Left renal pelvis (tissue), 4 donors: ENCODE measurements at regions not wholly inside any gene's neighbourhood (a gene's known extent, or its start where the extent isn't known, plus 50 kb on each side); places are given as distances from the start of the nearest gene placed in this dataset.
"Not testable (repeated sequence)": the region's sequence is repeated elsewhere in the genome, so short reads cannot be mapped to it uniquely, and the experiment has no call there.

Experiments used
- DNase-seq, 4 donors: peaks; one replicate each; pipeline ENCODE4 v3.0.0-alpha.2; 2013; ENCODE audit warnings: low read depth in 4 of 4, low spot score in 3 of 4

GRCh38 chr11:109480251-109480650 lies 58.3 kb downstream of the C11orf87 start:
- DNase-seq = no peak

- DNase-seq = no peak
Measured at GRCh38 chr11:109486129-109486528, 64.1 kb downstream of the C11orf87 start.

- DNase-seq = no peak
Measured at GRCh38 chr11:109490953-109491635, 69.1 kb downstream of the C11orf87 start.

- DNase-seq = no peak
Measured at GRCh38 chr11:109506115-109506514, 84.1 kb downstream of the C11orf87 start.

GRCh38 chr11:109507331-109507730 lies 85.3 kb downstream of the C11orf87 start:
- DNase-seq = no peak

GRCh38 chr11:109507836-109508561 lies 86.0 kb downstream of the C11orf87 start:
- DNase-seq = no peak

- DNase-seq = no peak
Measured at GRCh38 chr11:109508943-109509342, 87.0 kb downstream of the C11orf87 start.

- DNase-seq = no peak
Measured at GRCh38 chr11:109510316-109510715, 88.3 kb downstream of the C11orf87 start.

- no peak for DNase-seq
Measured at GRCh38 chr11:109511598-109511997, 89.6 kb downstream of the C11orf87 start.

- no peak for DNase-seq
Measured at GRCh38 chr11:109512249-109512648, 90.3 kb downstream of the C11orf87 start.

GRCh38 chr11:109512680-109513079 lies 90.7 kb downstream of the C11orf87 start:
- no peak for DNase-seq

GRCh38 chr11:109514313-109515018 lies 92.5 kb downstream of the C11orf87 start:
- DNase-seq = no peak

GRCh38 chr11:109519253-109519652 lies 97.3 kb downstream of the C11orf87 start:
- DNase-seq = no peak

GRCh38 chr11:109521571-109522086 lies 99.6 kb downstream of the C11orf87 start:
- no peak for DNase-seq

GRCh38 chr11:109522116-109522755 lies 100.2 kb downstream of the C11orf87 start:
- DNase-seq = no peak

GRCh38 chr11:109525636-109526035 lies 103.6 kb downstream of the C11orf87 start:
- not testable (repeated sequence) for DNase-seq

GRCh38 chr11:109526061-109526460 lies 104.1 kb downstream of the C11orf87 start:
- DNase-seq = no peak

GRCh38 chr11:109526931-109527330 lies 104.9 kb downstream of the C11orf87 start:
- DNase-seq = no peak

GRCh38 chr11:109527496-109527895 lies 105.5 kb downstream of the C11orf87 start:
- DNase-seq = no peak

GRCh38 chr11:109547356-109548027 lies 125.5 kb downstream of the C11orf87 start:
- no peak for DNase-seq
